ENCODE measurements at regions not wholly inside any gene's neighbourhood (a gene's known extent, or its start where the extent isn't known, plus 50 kb on each side); places are given as distances from the start of the nearest gene placed in this dataset.
"Not testable (repeated sequence)": the region's sequence is repeated elsewhere in the genome, so short reads cannot be mapped to it uniquely, and the experiment has no call there.

GRCh38 chr4:63169836-63170235, 1239.4 kb downstream of the TECRL start:
- Histone ChIP-seq H3K27ac (ENCODE audit: low read length) (no peak overlapping the region), H3K36me3 (ENCODE audit: control insufficient read depth, insufficient read depth, low read length) (no peaks in the 10 kb centered on the region), H3K27me3 (ENCODE audit: control insufficient read depth, insufficient read depth, low read length) (no peaks in the 10 kb centered on the region), H3K9me3 (replicated peaks; ENCODE audit: control insufficient read depth, low read depth, low read length) (peaks cover 5% of the 10 kb centered on the region), H3K4me3 (ENCODE audit: low read length) (no peak overlapping the region), H3K4me1 (ENCODE audit: control insufficient read depth, insufficient read depth, low read length) (no peaks in the 10 kb centered on the region)
- DNase-seq, result no peak
- no CpG with 5 or more reads among the region's 2 CpGs for WGBS (ENCODE audit: insufficient coverage)

DNA sequence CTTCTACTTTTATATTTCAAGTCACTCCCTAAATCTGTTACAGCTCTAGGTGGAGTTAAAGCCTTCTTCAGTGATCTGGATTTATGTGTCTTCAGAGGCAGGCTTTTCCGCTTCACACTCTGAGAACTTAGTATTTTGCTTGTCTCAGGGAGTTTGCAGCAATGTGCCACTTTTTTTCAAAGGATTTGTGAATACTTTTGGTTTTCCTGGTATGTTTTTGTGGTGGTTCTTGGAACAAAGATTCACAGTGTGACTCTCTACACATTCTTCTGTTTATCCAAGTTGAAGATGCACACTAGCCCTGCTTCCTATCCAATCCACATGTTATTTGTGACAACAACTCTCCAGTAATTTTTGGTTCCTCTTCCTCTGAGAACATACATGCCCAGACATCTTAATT, 1253.7 kb downstream of the TECRL start:
- no peak overlapping the region for H3K4me3 ChIP-seq (ENCODE audit: low read length)
- no peaks in the 10 kb centered on the region for H3K27me3 ChIP-seq (ENCODE audit: control insufficient read depth, insufficient read depth, low read length)
- peaks cover 6% of the 10 kb centered on the region for H3K9me3 ChIP-seq (replicated peaks; ENCODE audit: control insufficient read depth, low read depth, low read length)
- no peak for DNase-seq
- no peaks in the 10 kb centered on the region for H3K36me3 ChIP-seq (ENCODE audit: control insufficient read depth, insufficient read depth, low read length)
- 67% methylated on average over 1 of the region's 1 CpG for WGBS (ENCODE audit: insufficient coverage)
- no peaks in the 10 kb centered on the region for H3K4me1 ChIP-seq (ENCODE audit: control insufficient read depth, insufficient read depth, low read length)
- no peak overlapping the region for H3K27ac ChIP-seq (ENCODE audit: low read length)

- Histone ChIP-seq H3K4me3 (ENCODE audit: low read length) (no peak overlapping the region), H3K9me3 (replicated peaks; ENCODE audit: control insufficient read depth, low read depth, low read length) (peaks cover 12% of the 10 kb centered on the region)
- WGBS (ENCODE audit: insufficient coverage), result 93% methylated on average over 3 of the region's 5 CpGs
Observed at GRCh38 chr4:63123441-63123840, 1285.8 kb downstream of the TECRL start.

DNA sequence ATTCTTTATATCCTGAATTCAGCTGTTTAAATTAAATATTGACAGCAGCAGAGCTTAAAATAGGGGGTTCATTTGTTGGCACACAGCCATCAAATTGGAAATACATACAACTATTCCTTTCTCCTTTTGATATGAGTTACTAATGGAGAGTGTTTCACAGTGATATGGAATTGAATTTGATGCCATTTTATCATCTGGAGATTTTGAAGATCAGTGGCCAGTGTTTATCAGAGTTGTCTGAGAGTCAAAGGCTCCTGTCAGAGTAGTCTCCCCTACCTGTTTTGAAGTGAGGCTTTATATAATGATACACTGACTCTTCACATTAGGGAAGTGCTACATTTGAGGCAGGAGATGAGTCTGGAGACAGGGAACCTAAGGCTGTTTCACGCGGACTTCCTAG, 1286.3 kb downstream of the TECRL start:
- Histone ChIP-seq H3K27ac (ENCODE audit: low read length) (no peak overlapping the region), H3K36me3 (ENCODE audit: control insufficient read depth, insufficient read depth, low read length) (no peaks in the 10 kb centered on the region), H3K9me3 (replicated peaks; ENCODE audit: control insufficient read depth, low read depth, low read length) (peaks cover 12% of the 10 kb centered on the region), H3K27me3 (ENCODE audit: control insufficient read depth, insufficient read depth, low read length) (no peaks in the 10 kb centered on the region), H3K4me1 (ENCODE audit: control insufficient read depth, insufficient read depth, low read length) (no peaks in the 10 kb centered on the region), H3K4me3 (ENCODE audit: low read length) (no peak overlapping the region)
- no CpG with 5 or more reads among the region's 2 CpGs for WGBS (ENCODE audit: insufficient coverage)
- DNase-seq, result no peak

More at GRCh38 chr4:63123441-63123840, 1285.8 kb downstream of the TECRL start:
- DNase-seq, result no peak
- Histone ChIP-seq H3K27ac (ENCODE audit: low read length) (no peak overlapping the region), H3K36me3 (ENCODE audit: control insufficient read depth, insufficient read depth, low read length) (no peaks in the 10 kb centered on the region), H3K27me3 (ENCODE audit: control insufficient read depth, insufficient read depth, low read length) (no peaks in the 10 kb centered on the region), H3K4me1 (ENCODE audit: control insufficient read depth, insufficient read depth, low read length) (no peaks in the 10 kb centered on the region)

GRCh38 chr4:63106600-63106999, 1302.7 kb downstream of the TECRL start:
- no peak for DNase-seq
- H3K27me3 ChIP-seq (ENCODE audit: control insufficient read depth, insufficient read depth, low read length), result no peaks in the 10 kb centered on the region
- peaks cover 9% of the 10 kb centered on the region for H3K9me3 ChIP-seq (replicated peaks; ENCODE audit: control insufficient read depth, low read depth, low read length)
- WGBS (ENCODE audit: insufficient coverage), result no CpG with 5 or more reads among the region's 3 CpGs
- no peaks in the 10 kb centered on the region for H3K4me1 ChIP-seq (ENCODE audit: control insufficient read depth, insufficient read depth, low read length)
- H3K27ac ChIP-seq (ENCODE audit: low read length), result no peak overlapping the region
- no peak overlapping the region for H3K4me3 ChIP-seq (ENCODE audit: low read length)
- H3K36me3 ChIP-seq (ENCODE audit: control insufficient read depth, insufficient read depth, low read length), result no peaks in the 10 kb centered on the region

GRCh38 chr4:63105839-63106238, 1303.4 kb downstream of the TECRL start:
- Histone ChIP-seq H3K36me3 (ENCODE audit: control insufficient read depth, insufficient read depth, low read length) (no peaks in the 10 kb centered on the region), H3K4me1 (ENCODE audit: control insufficient read depth, insufficient read depth, low read length) (no peaks in the 10 kb centered on the region), H3K4me3 (ENCODE audit: low read length) (no peak overlapping the region), H3K27ac (ENCODE audit: low read length) (no peak overlapping the region), H3K27me3 (ENCODE audit: control insufficient read depth, insufficient read depth, low read length) (no peaks in the 10 kb centered on the region), H3K9me3 (replicated peaks; ENCODE audit: control insufficient read depth, low read depth, low read length) (peaks cover 9% of the 10 kb centered on the region)
- no peak for DNase-seq

DNA sequence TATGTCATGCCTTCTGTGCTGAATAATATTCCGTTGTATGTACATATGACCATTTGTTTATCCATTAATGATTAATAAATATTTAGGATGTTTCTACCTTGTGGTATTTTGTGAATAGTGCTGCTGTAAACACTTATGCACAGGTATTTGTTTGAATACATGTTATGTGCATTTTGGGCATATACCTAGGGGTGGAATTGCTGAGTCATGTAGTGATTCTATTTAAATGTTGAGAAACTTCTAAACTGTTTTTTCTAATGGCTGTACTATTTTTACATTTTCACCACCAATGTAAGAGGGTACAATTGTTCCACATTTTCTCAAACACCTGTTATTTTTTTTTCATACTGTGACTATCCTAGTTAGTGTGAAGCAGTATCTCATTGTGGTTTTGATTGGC, 1318.6 kb downstream of the TECRL start:
- no CpG with 5 or more reads among the region's 1 CpG for WGBS (ENCODE audit: insufficient coverage)
- no peaks in the 10 kb centered on the region for H3K27me3 ChIP-seq (ENCODE audit: control insufficient read depth, insufficient read depth, low read length)
- no peaks in the 10 kb centered on the region for H3K4me1 ChIP-seq (ENCODE audit: control insufficient read depth, insufficient read depth, low read length)
- no peak overlapping the region for H3K27ac ChIP-seq (ENCODE audit: low read length)
- no peaks in the 10 kb centered on the region for H3K36me3 ChIP-seq (ENCODE audit: control insufficient read depth, insufficient read depth, low read length)
- peaks cover 4% of the 10 kb centered on the region for H3K9me3 ChIP-seq (replicated peaks; ENCODE audit: control insufficient read depth, low read depth, low read length)
- DNase-seq, result no peak
- H3K4me3 ChIP-seq (ENCODE audit: low read length), result no peak overlapping the region

- no peaks in the 10 kb centered on the region for H3K36me3 ChIP-seq (ENCODE audit: control insufficient read depth, insufficient read depth, low read length)
- H3K9me3 ChIP-seq (replicated peaks; ENCODE audit: control insufficient read depth, low read depth, low read length), result peaks cover 13% of the 10 kb centered on the region
- H3K27ac ChIP-seq (ENCODE audit: low read length), result no peak overlapping the region
- DNase-seq, result no peak
- no peak overlapping the region for H3K4me3 ChIP-seq (ENCODE audit: low read length)
- no CpG with 5 or more reads among the region's 1 CpG for WGBS (ENCODE audit: insufficient coverage)
- no peaks in the 10 kb centered on the region for H3K27me3 ChIP-seq (ENCODE audit: control insufficient read depth, insufficient read depth, low read length)
- H3K4me1 ChIP-seq (ENCODE audit: control insufficient read depth, insufficient read depth, low read length), result no peaks in the 10 kb centered on the region
Observed at GRCh38 chr4:63085091-63085490, 1324.2 kb downstream of the TECRL start.

GRCh38 chr4:63080934-63081333, 1328.3 kb downstream of the TECRL start:
- DNase-seq, result no peak
- no CpG with 5 or more reads among the region's 1 CpG for WGBS (ENCODE audit: insufficient coverage)

GRCh38 chr4:63063760-63064159, 1345.5 kb downstream of the TECRL start:
- no peak for DNase-seq
- Histone ChIP-seq H3K27ac (ENCODE audit: low read length) (no peak overlapping the region), H3K36me3 (ENCODE audit: control insufficient read depth, insufficient read depth, low read length) (no peaks in the 10 kb centered on the region), H3K4me1 (ENCODE audit: control insufficient read depth, insufficient read depth, low read length) (no peaks in the 10 kb centered on the region), H3K4me3 (ENCODE audit: low read length) (no peak overlapping the region), H3K9me3 (replicated peaks; ENCODE audit: control insufficient read depth, low read depth, low read length) (peaks cover 17% of the 10 kb centered on the region), H3K27me3 (ENCODE audit: control insufficient read depth, insufficient read depth, low read length) (no peaks in the 10 kb centered on the region)
- WGBS (ENCODE audit: insufficient coverage), result no CpG with 5 or more reads among the region's 4 CpGs

More at GRCh38 chr4:63080934-63081333, 1328.3 kb downstream of the TECRL start:
- peaks cover 14% of the 10 kb centered on the region for H3K9me3 ChIP-seq (replicated peaks; ENCODE audit: control insufficient read depth, low read depth, low read length)
- H3K27me3 ChIP-seq (ENCODE audit: control insufficient read depth, insufficient read depth, low read length), result no peaks in the 10 kb centered on the region
- no peak overlapping the region for H3K27ac ChIP-seq (ENCODE audit: low read length)
- no peaks in the 10 kb centered on the region for H3K4me1 ChIP-seq (ENCODE audit: control insufficient read depth, insufficient read depth, low read length)
- no peak overlapping the region for H3K4me3 ChIP-seq (ENCODE audit: low read length)
- no peaks in the 10 kb centered on the region for H3K36me3 ChIP-seq (ENCODE audit: control insufficient read depth, insufficient read depth, low read length)

DNA sequence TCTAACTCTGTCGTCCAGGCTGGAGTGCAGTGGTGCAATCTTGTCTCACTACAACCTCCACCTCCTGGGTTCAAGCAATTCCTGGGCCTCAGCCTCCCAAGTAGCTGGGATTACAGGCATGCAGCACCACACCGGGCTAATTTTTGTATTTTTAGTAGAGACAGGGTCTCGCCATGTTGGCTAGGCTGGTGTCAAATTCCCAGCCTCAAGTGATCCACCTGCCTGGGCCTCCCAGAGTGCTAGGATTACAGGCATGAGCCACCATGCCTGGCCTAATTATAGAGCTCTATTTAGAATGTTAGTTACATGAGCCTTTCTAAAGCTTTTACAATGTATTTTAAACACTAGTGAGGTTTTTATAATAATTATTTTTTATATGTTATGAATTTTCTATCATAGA, 1346.4 kb downstream of the TECRL start:
- not testable (repeated sequence) for H3K27ac ChIP-seq (ENCODE audit: low read length); H3K36me3 ChIP-seq (ENCODE audit: control insufficient read depth, insufficient read depth, low read length); H3K4me1 ChIP-seq (ENCODE audit: control insufficient read depth, insufficient read depth, low read length); H3K27me3 ChIP-seq (ENCODE audit: control insufficient read depth, insufficient read depth, low read length); H3K4me3 ChIP-seq (ENCODE audit: low read length); DNase-seq
- H3K9me3 ChIP-seq (replicated peaks; ENCODE audit: control insufficient read depth, low read depth, low read length), result peaks cover 20% of the 10 kb centered on the region
- WGBS (ENCODE audit: insufficient coverage), result no CpG with 5 or more reads among the region's 3 CpGs

Data from muscle of leg (tissue), 3 donors.